OCI-M2 (cell line): ENCODE measurements at regions not wholly inside any gene's neighbourhood (a gene's known extent, or its start where the extent isn't known, plus 50 kb on each side); places are given as distances from the start of the nearest gene placed in this dataset.
"Not testable (repeated sequence)": the region's sequence is repeated elsewhere in the genome, so short reads cannot be mapped to it uniquely, and the experiment has no call there.

Experiments
- DNase-seq: peaks from one replicate; lab custom pipeline; 2025; ENCODE audit not compliant: unreplicated experiment; lab: John Stamatoyannopoulos, UW

- no peak for DNase-seq
These were observed 448.3 kb downstream of the PCNX1 start for GRCh38 chr14:71355324-71356201.

- no peak for DNase-seq
These were observed 451.1 kb downstream of the PCNX1 start for GRCh38 chr14:71358209-71358931.

GRCh38 chr14:71358932-71359421 is 451.7 kb downstream of the PCNX1 start:
- DNase-seq = not testable (repeated sequence)

- DNase-seq = no peak
These were observed 452.6 kb downstream of the PCNX1 start for GRCh38 chr14:71359823-71360222.

GRCh38 chr14:71361336-71361735 is 454.1 kb downstream of the PCNX1 start:
- DNase-seq = no peak

- no peak for DNase-seq
These were observed 454.6 kb downstream of the PCNX1 start for GRCh38 chr14:71361874-71362273.

GRCh38 chr14:71362282-71362681 is 455.0 kb downstream of the PCNX1 start:
- no peak for DNase-seq

- DNase-seq = no peak
These were observed 455.8 kb downstream of the PCNX1 start for GRCh38 chr14:71362920-71363584.

GRCh38 chr14:71363946-71364925 is 457.0 kb downstream of the PCNX1 start:
- no peak for DNase-seq

GRCh38 chr14:71365361-71365760 is 458.1 kb downstream of the PCNX1 start:
- DNase-seq = no peak

- no peak for DNase-seq
These were observed 459.6 kb downstream of the PCNX1 start for GRCh38 chr14:71366861-71367260.

- DNase-seq = no peak
These were observed 464.6 kb downstream of the PCNX1 start for GRCh38 chr14:71371711-71372396.

- no peak for DNase-seq
These were observed 465.2 kb downstream of the PCNX1 start for GRCh38 chr14:71372411-71372838.

GRCh38 chr14:71373773-71374172 is 466.5 kb downstream of the PCNX1 start:
- no peak for DNase-seq

- DNase-seq = no peak
These were observed 467.7 kb downstream of the PCNX1 start for GRCh38 chr14:71374989-71375388.

- DNase-seq = no peak
These were observed 469.8 kb downstream of the PCNX1 start for GRCh38 chr14:71377099-71377498.

GRCh38 chr14:71380271-71380670 is 473.0 kb downstream of the PCNX1 start:
- no peak for DNase-seq

- no peak for DNase-seq
These were observed 474.6 kb downstream of the PCNX1 start for GRCh38 chr14:71381814-71382213.

GRCh38 chr14:71382315-71382714 is 475.1 kb downstream of the PCNX1 start:
- DNase-seq = no peak

GRCh38 chr14:71383510-71383909 is 476.3 kb downstream of the PCNX1 start:
- no peak for DNase-seq
